Natural killer cell treated with Interleukin-12 subunit alpha and Interleukin-12 subunit beta and Interleukin-15 and Interleukin-18, amount 100 ng/mL, for 72 hours (primary cell): ENCODE measurements at regions not wholly inside any gene's neighbourhood (a gene's known extent, or its start where the extent isn't known, plus 50 kb on each side); places are given as distances from the start of the nearest gene placed in this dataset.

ENCODE experiments used
- ATAC-seq, 2 donors: fragments of 150-1000 bp; cut with Tn5 transposase in 1 of 2; sonication (Bioruptor Pico), chemical (Tn5 transposase) in 1 of 2; 2 replicates each; pipeline ENCODE4 v1.10.0; 2021
- DNase-seq: peaks from one replicate; pipeline ENCODE4 v3.0.0; 2022; ENCODE audit warnings: low spot score
- H3K27ac Mint-ChIP-seq, 2 donors: 1 replicate in 1 of 2; 2 replicates in 1 of 2; pipeline ENCODE4 v1.8.0; 2022; ENCODE audit warnings: mixed read lengths in 2 of 2, mild to moderate bottlenecking in 1 of 2, moderate library complexity in 1 of 2
- H3K27me3 Mint-ChIP-seq, 2 donors: 1 replicate in 1 of 2; 2 replicates in 1 of 2; pipeline ENCODE4 v1.8.0; 2022; ENCODE audit warnings: mixed read lengths in 2 of 2
- H3K36me3 Mint-ChIP-seq: one replicate; pipeline ENCODE4 v1.8.0; 2022; ENCODE audit warnings: mixed read lengths
- H3K4me1 Mint-ChIP-seq, 2 donors: 1 replicate in 1 of 2; 2 replicates in 1 of 2; pipeline ENCODE4 v1.8.0; 2022; ENCODE audit warnings: low read depth in 2 of 2, mixed read lengths in 2 of 2, mild to moderate bottlenecking in 1 of 2
- H3K4me3 Mint-ChIP-seq: one replicate; pipeline ENCODE4 v1.8.0; 2022; ENCODE audit warnings: mixed read lengths
- H3K9me3 Mint-ChIP-seq: 2 replicates; pipeline ENCODE4 v1.8.0; 2022; ENCODE audit warnings: mixed read lengths

- Mint-ChIP-seq H3K36me3 (no peaks in the 10 kb centered on the region), H3K4me1 (no peaks in the 10 kb centered on the region), H3K9me3 (no peaks in the 10 kb centered on the region), H3K4me3 (no peak overlapping the region), H3K27me3 (peaks cover 21 to 41% of the 10 kb centered on the region in 2 donors), H3K27ac (no peak overlapping the region)
- ATAC-seq (no peak), DNase-seq (no peak)
Observed at GRCh38 chr6:165999279-165999678, 168.4 kb downstream of the TBXT start.

GRCh38 chr6:165998072-165998471 lies 169.6 kb downstream of the TBXT start:
- ATAC-seq (no peak), DNase-seq (no peak)
- Mint-ChIP-seq H3K27ac (no peak overlapping the region), H3K27me3 (peaks cover 17 to 41% of the 10 kb centered on the region in 2 donors), H3K36me3 (no peaks in the 10 kb centered on the region), H3K4me1 (no peaks in the 10 kb centered on the region), H3K4me3 (no peak overlapping the region), H3K9me3 (no peaks in the 10 kb centered on the region)

GRCh38 chr6:165991341-165991740 lies 176.3 kb downstream of the TBXT start:
- Mint-ChIP-seq H3K9me3 (no peaks in the 10 kb centered on the region), H3K27me3 (peaks cover 37 to 56% of the 10 kb centered on the region in 2 donors), H3K36me3 (no peaks in the 10 kb centered on the region), H3K4me3 (no peak overlapping the region), H3K4me1 (peaks cover 0 to 4% of the 10 kb centered on the region in 2 donors), H3K27ac (no peak overlapping the region)
- no peak for DNase-seq
- ATAC-seq, result peak in 1 of 2 donors; percentile 21

GRCh38 chr6:165990216-165990615 lies 177.4 kb downstream of the TBXT start:
- Mint-ChIP-seq H3K36me3 (no peaks in the 10 kb centered on the region), H3K27ac (no peak overlapping the region), H3K4me3 (no peak overlapping the region), H3K27me3 (peaks cover 39 to 56% of the 10 kb centered on the region in 2 donors), H3K9me3 (no peaks in the 10 kb centered on the region), H3K4me1 (peaks cover 0 to 4% of the 10 kb centered on the region in 2 donors)
- DNase-seq (no peak), ATAC-seq (no peak)

- Mint-ChIP-seq H3K27ac (no peak overlapping the region), H3K4me1 (peaks cover 0 to 4% of the 10 kb centered on the region in 2 donors), H3K27me3 (peaks cover 36 to 51% of the 10 kb centered on the region in 2 donors), H3K9me3 (no peaks in the 10 kb centered on the region), H3K4me3 (no peak overlapping the region), H3K36me3 (no peaks in the 10 kb centered on the region)
- ATAC-seq (peak in 1 of 2 donors; percentile 50), DNase-seq (no peak)
Observed at GRCh38 chr6:165988757-165989456, 178.7 kb downstream of the TBXT start.

GRCh38 chr6:165988302-165988756 lies 179.3 kb downstream of the TBXT start:
- ATAC-seq (no peak), DNase-seq (no peak)
- Mint-ChIP-seq H3K27me3 (peaks cover 36 to 51% of the 10 kb centered on the region in 2 donors), H3K4me1 (peaks cover 0 to 4% of the 10 kb centered on the region in 2 donors), H3K9me3 (no peaks in the 10 kb centered on the region), H3K27ac (no peak overlapping the region), H3K36me3 (no peaks in the 10 kb centered on the region), H3K4me3 (no peak overlapping the region)

GRCh38 chr6:165987483-165988301 lies 180.0 kb downstream of the TBXT start:
- DNase-seq (no peak), ATAC-seq (no peak)
- H3K4me3 Mint-ChIP-seq, result no peak overlapping the region
- no peaks in the 10 kb centered on the region for H3K9me3 Mint-ChIP-seq
- no peak overlapping the region for H3K27ac Mint-ChIP-seq
- peaks cover 36 to 51% of the 10 kb centered on the region in 2 donors for H3K27me3 Mint-ChIP-seq
- no peaks in the 10 kb centered on the region for H3K36me3 Mint-ChIP-seq
- peaks cover 0 to 4% of the 10 kb centered on the region in 2 donors for H3K4me1 Mint-ChIP-seq

GRCh38 chr6:165986914-165987482 lies 180.7 kb downstream of the TBXT start:
- ATAC-seq (no peak), DNase-seq (no peak)
- H3K27ac Mint-ChIP-seq, result no peak overlapping the region
- H3K4me3 Mint-ChIP-seq, result no peak overlapping the region
- no peaks in the 10 kb centered on the region for H3K36me3 Mint-ChIP-seq
- no peaks in the 10 kb centered on the region for H3K9me3 Mint-ChIP-seq
- H3K4me1 Mint-ChIP-seq, result peaks cover 0 to 4% of the 10 kb centered on the region in 2 donors
- peaks cover 38 to 51% of the 10 kb centered on the region in 2 donors for H3K27me3 Mint-ChIP-seq

GRCh38 chr6:165986311-165986913 lies 181.2 kb downstream of the TBXT start:
- Mint-ChIP-seq H3K27me3 (peaks cover 43 to 51% of the 10 kb centered on the region in 2 donors), H3K9me3 (no peaks in the 10 kb centered on the region), H3K36me3 (no peaks in the 10 kb centered on the region), H3K27ac (no peak overlapping the region), H3K4me1 (peaks cover 0 to 4% of the 10 kb centered on the region in 2 donors), H3K4me3 (no peak overlapping the region)
- DNase-seq (no peak), ATAC-seq (no peak)

- no peak for ATAC-seq
- Mint-ChIP-seq H3K4me1 (peaks cover 0 to 4% of the 10 kb centered on the region in 2 donors), H3K27ac (no peak overlapping the region), H3K27me3 (peaks cover 41 to 45% of the 10 kb centered on the region in 2 donors), H3K9me3 (no peaks in the 10 kb centered on the region), H3K36me3 (no peaks in the 10 kb centered on the region), H3K4me3 (no peak overlapping the region)
- no peak for DNase-seq
Observed at GRCh38 chr6:165985806-165986299, 181.8 kb downstream of the TBXT start.

GRCh38 chr6:165985281-165985805 lies 182.3 kb downstream of the TBXT start:
- Mint-ChIP-seq H3K27me3 (peaks cover 37 to 40% of the 10 kb centered on the region in 2 donors), H3K4me3 (no peak overlapping the region), H3K9me3 (no peaks in the 10 kb centered on the region), H3K27ac (no peak overlapping the region), H3K36me3 (no peaks in the 10 kb centered on the region), H3K4me1 (peaks cover 0 to 4% of the 10 kb centered on the region in 2 donors)
- ATAC-seq (no peak), DNase-seq (no peak)

- ATAC-seq (no peak), DNase-seq (no peak)
- Mint-ChIP-seq H3K27ac (no peak overlapping the region), H3K27me3 (peaks cover 34 to 35% of the 10 kb centered on the region in 2 donors), H3K9me3 (no peaks in the 10 kb centered on the region), H3K4me3 (no peak overlapping the region), H3K4me1 (peaks cover 0 to 4% of the 10 kb centered on the region in 2 donors), H3K36me3 (no peaks in the 10 kb centered on the region)
Observed at GRCh38 chr6:165984729-165985275, 182.8 kb downstream of the TBXT start.
